Liver (tissue), 8 donors: ENCODE measurements at regions not wholly inside any gene's neighbourhood (a gene's known extent, or its start where the extent isn't known, plus 50 kb on each side); places are given as distances from the start of the nearest gene placed in this dataset.

ENCODE experiments used
- DNase-seq: peaks from one replicate; pipeline ENCODE4 v3.0.0-alpha.2; 2017; ENCODE audit warnings: low spot score
- H3K27ac ChIP-seq, 2 donors: one replicate each; pipeline ENCODE4 v1.7.0; 2013; ENCODE audit warnings: inconsistent platforms in 2 of 2, low read length in 2 of 2, control low read depth in 1 of 2, low read depth in 1 of 2, mild to moderate bottlenecking in 1 of 2
- H3K27me3 ChIP-seq, 4 donors: one replicate each; pipeline versions ENCODE4 v1.6.1 to v1.7.0; 2013; ENCODE audit warnings: low read length in 3 of 4, inconsistent platforms in 1 of 4, mild to moderate bottlenecking in 1 of 4, moderate library complexity in 1 of 4; ENCODE audit not compliant: control insufficient read depth in 4 of 4, insufficient read depth in 4 of 4
- H3K36me3 ChIP-seq, 4 donors: one replicate each; pipeline versions ENCODE4 v1.6.1 to v1.7.0; 2013; ENCODE audit warnings: low read length in 3 of 4, mild to moderate bottlenecking in 3 of 4, low read depth in 1 of 4, moderate library complexity in 1 of 4; ENCODE audit not compliant: control insufficient read depth in 4 of 4, insufficient read depth in 3 of 4
- H3K4me1 ChIP-seq, 4 donors: one replicate each; pipeline versions ENCODE4 v1.6.1 to v1.7.0; 2013; ENCODE audit warnings: low read length in 3 of 4, mild to moderate bottlenecking in 3 of 4, moderate library complexity in 1 of 4; ENCODE audit not compliant: control insufficient read depth in 4 of 4, insufficient read depth in 4 of 4
- H3K4me3 ChIP-seq, 3 donors: one replicate each; pipeline versions ENCODE4 v1.6.1 to v1.7.0; 2013; ENCODE audit warnings: low read length in 3 of 3, control low read depth in 1 of 3, low read depth in 1 of 3, mild to moderate bottlenecking in 1 of 3
- H3K9ac ChIP-seq, 2 donors: one replicate each; pipeline ENCODE4 v1.7.0; 2013; ENCODE audit warnings: low read length in 2 of 2, mild to moderate bottlenecking in 2 of 2, moderate library complexity in 2 of 2, control low read depth in 1 of 2, low read depth in 1 of 2
- H3K9me3 ChIP-seq, 4 donors: one replicate each; pipeline versions ENCODE4 v1.6.1 to v1.7.0; 2013; ENCODE audit warnings: low read length in 3 of 4; ENCODE audit not compliant: control insufficient read depth in 4 of 4
- EGR1 ChIP-seq, 2 donors: IDR thresholded peaks; 2 replicates each; pipeline ENCODE4 v1.6.1; 2016 to 2018; ENCODE audit warnings: antibody characterized with exemption in 2 of 2, low read depth in 2 of 2
- FOXA2 ChIP-seq: IDR thresholded peaks from 2 replicates; pipeline ENCODE4 v1.6.1; 2016; ENCODE audit warnings: antibody characterized with exemption
- HNF4A ChIP-seq, 2 donors: conservative IDR thresholded peaks; 2 replicates each; pipeline ENCODE4 v1.6.1; 2016; ENCODE audit warnings: antibody characterized with exemption in 2 of 2, mild to moderate bottlenecking in 2 of 2
- HNF4G ChIP-seq: IDR thresholded peaks from 2 replicates; pipeline ENCODE4 v1.6.1; 2016; ENCODE audit warnings: antibody characterized with exemption
- JUND ChIP-seq, 2 donors: IDR thresholded peaks; 2 replicates each; pipeline ENCODE4 v1.6.1; 2016; ENCODE audit warnings: antibody characterized with exemption in 2 of 2
- SP1 ChIP-seq: IDR thresholded peaks from 2 replicates; pipeline ENCODE4 v1.6.1; 2018; ENCODE audit warnings: antibody characterized with exemption, mild to moderate bottlenecking
- TAF1 ChIP-seq: conservative IDR thresholded peaks from 2 replicates; pipeline ENCODE4 v1.6.1; 2016; ENCODE audit warnings: antibody characterized with exemption, mild to moderate bottlenecking
- YY1 ChIP-seq: IDR thresholded peaks from 2 replicates; pipeline ENCODE4 v1.6.1; 2016; ENCODE audit warnings: antibody characterized with exemption, mild to moderate bottlenecking
- WGBS: extraction: QIAGEN DNeasy Blood & Tissue Kit; methylation state at CpG from one replicate; pipeline ENCODE4 v1.1.7; 2013; 5-methylcytosine and 5-hydroxymethylcytosine counted together
- TF ChIP-seq, protein P1 (sequence below): IDR thresholded peaks from 2 replicates; pipeline ENCODE4 v1.6.1; 2016; ENCODE audit warnings: antibody characterized with exemption, mild to moderate bottlenecking
- TF ChIP-seq, protein P2 (sequence below): fragments of 150-350 bp; IDR thresholded peaks from 2 replicates; pipeline ENCODE4 v1.5.1; 2017; ENCODE audit warnings: improper control_type of control experiment, low read depth, low read length; ENCODE audit not compliant: missing input control
- TF ChIP-seq, protein P3 (sequence below): IDR thresholded peaks from 2 replicates; pipeline ENCODE4 v1.6.1; 2016; ENCODE audit warnings: antibody characterized with exemption
- donor health status: healthy.
- donor health status: healthy.
- donor health status: healthy.
- donor health status: healthy.
- donor health status: healthy.

DNA sequence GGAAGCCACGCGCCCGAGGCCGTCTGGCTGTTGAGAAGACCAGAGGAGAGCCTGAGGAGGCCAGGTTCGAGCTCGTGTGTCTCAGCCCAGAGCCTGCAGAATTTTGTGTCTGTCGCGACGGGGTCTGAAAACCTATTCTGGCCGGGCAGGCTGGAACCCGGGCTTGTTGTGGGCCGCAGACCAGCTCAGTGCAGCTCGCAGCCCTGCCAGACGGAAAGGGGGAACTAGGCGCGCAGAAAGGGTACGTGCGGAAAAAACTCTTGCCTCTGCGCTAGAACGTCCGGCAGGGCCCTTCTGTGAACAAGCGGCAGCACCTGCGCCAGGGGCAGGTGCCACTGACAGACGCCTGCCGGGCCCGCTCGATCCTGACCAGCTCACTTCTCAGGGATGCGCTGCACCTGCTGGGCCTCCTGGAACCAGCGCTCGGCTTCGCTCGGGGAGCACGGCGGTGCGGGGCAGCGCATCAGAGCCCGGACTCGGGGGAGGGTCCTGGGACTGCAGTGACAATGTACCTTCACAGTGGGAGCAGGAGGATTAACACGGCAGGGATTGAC, 409.3 kb downstream of the BRD1 start:
- no peak for DNase-seq
- H3K9ac ChIP-seq = no peak overlapping the region

DNA sequence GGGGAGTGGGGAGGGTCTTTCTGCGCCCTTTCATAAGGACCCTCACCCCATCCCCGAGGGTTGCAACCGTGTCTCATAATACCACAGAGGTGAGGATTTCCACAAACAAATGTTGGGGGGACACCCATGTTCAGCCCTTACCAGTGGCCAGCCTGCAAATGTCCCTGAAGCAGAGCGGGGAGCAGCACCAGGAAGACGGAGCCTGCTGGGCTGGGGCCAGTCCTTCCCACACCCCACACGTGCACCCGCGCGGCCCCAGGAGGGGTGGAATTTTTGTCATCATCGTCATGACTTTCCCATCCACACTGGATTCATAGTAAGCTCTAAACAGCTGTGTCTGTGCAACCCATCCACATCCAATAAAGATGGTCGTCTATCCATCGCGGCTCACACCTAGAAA, 409.8 kb downstream of the BRD1 start:
- Histone ChIP-seq H3K27ac (no peak overlapping the region), H3K4me3 (no peak overlapping the region), H3K36me3 (no peaks in the 10 kb centered on the region), H3K4me1 (no peaks in the 10 kb centered on the region), H3K9ac (no peak overlapping the region), H3K27me3 (peaks cover 0 to 2% (median 0%) of the 10 kb centered on the region in 4 donors), H3K9me3 (no peaks in the 10 kb centered on the region)
- no peak for DNase-seq
- no peak for TF ChIP-seq TAF1
- no peak for TF ChIP-seq EGR1 (IDR thresholded peaks at IDR 0.05; ENCODE audit: low read depth in 2 of 2)
- TF ChIP-seq, protein P1, sequence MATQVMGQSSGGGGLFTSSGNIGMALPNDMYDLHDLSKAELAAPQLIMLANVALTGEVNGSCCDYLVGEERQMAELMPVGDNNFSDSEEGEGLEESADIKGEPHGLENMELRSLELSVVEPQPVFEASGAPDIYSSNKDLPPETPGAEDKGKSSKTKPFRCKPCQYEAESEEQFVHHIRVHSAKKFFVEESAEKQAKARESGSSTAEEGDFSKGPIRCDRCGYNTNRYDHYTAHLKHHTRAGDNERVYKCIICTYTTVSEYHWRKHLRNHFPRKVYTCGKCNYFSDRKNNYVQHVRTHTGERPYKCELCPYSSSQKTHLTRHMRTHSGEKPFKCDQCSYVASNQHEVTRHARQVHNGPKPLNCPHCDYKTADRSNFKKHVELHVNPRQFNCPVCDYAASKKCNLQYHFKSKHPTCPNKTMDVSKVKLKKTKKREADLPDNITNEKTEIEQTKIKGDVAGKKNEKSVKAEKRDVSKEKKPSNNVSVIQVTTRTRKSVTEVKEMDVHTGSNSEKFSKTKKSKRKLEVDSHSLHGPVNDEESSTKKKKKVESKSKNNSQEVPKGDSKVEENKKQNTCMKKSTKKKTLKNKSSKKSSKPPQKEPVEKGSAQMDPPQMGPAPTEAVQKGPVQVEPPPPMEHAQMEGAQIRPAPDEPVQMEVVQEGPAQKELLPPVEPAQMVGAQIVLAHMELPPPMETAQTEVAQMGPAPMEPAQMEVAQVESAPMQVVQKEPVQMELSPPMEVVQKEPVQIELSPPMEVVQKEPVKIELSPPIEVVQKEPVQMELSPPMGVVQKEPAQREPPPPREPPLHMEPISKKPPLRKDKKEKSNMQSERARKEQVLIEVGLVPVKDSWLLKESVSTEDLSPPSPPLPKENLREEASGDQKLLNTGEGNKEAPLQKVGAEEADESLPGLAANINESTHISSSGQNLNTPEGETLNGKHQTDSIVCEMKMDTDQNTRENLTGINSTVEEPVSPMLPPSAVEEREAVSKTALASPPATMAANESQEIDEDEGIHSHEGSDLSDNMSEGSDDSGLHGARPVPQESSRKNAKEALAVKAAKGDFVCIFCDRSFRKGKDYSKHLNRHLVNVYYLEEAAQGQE = no peak
- no peak for TF ChIP-seq JUND (IDR thresholded peaks at IDR 0.05)
- no peak for TF ChIP-seq YY1
- TF ChIP-seq FOXA2 = no peak
- no peak for TF ChIP-seq HNF4A (conservative IDR thresholded peaks at IDR 0.05)
- 86% methylated on average over 13 of the region's 13 CpGs for whole genome bisulfite sequencing

More for the DNA sequence above, 409.3 kb downstream of the BRD1 start:
- 82% methylated on average over 39 of the region's 39 CpGs for WGBS
- TF ChIP-seq, protein P2, sequence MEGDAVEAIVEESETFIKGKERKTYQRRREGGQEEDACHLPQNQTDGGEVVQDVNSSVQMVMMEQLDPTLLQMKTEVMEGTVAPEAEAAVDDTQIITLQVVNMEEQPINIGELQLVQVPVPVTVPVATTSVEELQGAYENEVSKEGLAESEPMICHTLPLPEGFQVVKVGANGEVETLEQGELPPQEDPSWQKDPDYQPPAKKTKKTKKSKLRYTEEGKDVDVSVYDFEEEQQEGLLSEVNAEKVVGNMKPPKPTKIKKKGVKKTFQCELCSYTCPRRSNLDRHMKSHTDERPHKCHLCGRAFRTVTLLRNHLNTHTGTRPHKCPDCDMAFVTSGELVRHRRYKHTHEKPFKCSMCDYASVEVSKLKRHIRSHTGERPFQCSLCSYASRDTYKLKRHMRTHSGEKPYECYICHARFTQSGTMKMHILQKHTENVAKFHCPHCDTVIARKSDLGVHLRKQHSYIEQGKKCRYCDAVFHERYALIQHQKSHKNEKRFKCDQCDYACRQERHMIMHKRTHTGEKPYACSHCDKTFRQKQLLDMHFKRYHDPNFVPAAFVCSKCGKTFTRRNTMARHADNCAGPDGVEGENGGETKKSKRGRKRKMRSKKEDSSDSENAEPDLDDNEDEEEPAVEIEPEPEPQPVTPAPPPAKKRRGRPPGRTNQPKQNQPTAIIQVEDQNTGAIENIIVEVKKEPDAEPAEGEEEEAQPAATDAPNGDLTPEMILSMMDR = no peak
- TF ChIP-seq, protein P3, sequence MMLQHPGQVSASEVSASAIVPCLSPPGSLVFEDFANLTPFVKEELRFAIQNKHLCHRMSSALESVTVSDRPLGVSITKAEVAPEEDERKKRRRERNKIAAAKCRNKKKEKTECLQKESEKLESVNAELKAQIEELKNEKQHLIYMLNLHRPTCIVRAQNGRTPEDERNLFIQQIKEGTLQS = no peak
- TF ChIP-seq, protein P1 = no peak
- TF ChIP-seq HNF4A (conservative IDR thresholded peaks at IDR 0.05) (no peak), HNF4G (no peak), FOXA2 (no peak), TAF1 (no peak), SP1 (no peak)
- Histone ChIP-seq H3K27ac (no peak overlapping the region), H3K9me3 (no peaks in the 10 kb centered on the region), H3K4me1 (no peaks in the 10 kb centered on the region), H3K27me3 (peaks cover 0 to 2% (median 0%) of the 10 kb centered on the region in 4 donors), H3K36me3 (no peaks in the 10 kb centered on the region), H3K4me3 (no peak overlapping the region)
